GM19043 (cell line): ENCODE measurements at regions not wholly inside any gene's neighbourhood (a gene's known extent, or its start where the extent isn't known, plus 50 kb on each side); places are given as distances from the start of the nearest gene placed in this dataset.
"Not testable (repeated sequence)": the region's sequence is repeated elsewhere in the genome, so short reads cannot be mapped to it uniquely, and the experiment has no call there.

Source experiments
- ATAC-seq: cut with Tn5 transposase; IDR thresholded peaks from one replicate; pipeline ENCODE4 v1.9.1; 2021; ENCODE audit warnings: low read depth; ENCODE audit not compliant: unreplicated experiment

GRCh38 chr14:105881021-105881930 lies 354.9 kb downstream of the TMEM121 start:
- ATAC-seq: no peak

DNA sequence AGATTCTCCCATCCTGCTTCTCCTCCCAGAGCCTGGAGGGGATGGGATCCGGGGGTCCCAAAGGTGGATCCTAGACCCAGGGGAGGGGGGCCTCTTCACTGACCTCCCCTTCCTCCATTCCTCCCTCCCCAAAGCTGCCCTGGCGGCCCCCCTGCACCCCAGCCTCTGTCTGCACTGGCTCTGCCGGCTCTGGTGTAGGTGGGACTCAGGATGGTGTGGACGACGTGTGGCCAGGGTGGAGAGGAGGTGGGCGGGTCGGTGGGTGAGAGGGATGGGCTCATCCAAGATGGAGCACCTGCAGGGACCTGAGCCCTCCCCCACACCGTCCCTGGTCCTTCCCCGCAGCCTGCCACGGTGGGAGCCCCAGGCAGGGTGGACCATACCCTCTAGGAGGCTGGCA lies 355.6 kb downstream of the TMEM121 start:
- not testable (repeated sequence) for ATAC-seq

GRCh38 chr14:105882626-105883025 lies 356.2 kb downstream of the TMEM121 start:
- no peak for ATAC-seq

DNA sequence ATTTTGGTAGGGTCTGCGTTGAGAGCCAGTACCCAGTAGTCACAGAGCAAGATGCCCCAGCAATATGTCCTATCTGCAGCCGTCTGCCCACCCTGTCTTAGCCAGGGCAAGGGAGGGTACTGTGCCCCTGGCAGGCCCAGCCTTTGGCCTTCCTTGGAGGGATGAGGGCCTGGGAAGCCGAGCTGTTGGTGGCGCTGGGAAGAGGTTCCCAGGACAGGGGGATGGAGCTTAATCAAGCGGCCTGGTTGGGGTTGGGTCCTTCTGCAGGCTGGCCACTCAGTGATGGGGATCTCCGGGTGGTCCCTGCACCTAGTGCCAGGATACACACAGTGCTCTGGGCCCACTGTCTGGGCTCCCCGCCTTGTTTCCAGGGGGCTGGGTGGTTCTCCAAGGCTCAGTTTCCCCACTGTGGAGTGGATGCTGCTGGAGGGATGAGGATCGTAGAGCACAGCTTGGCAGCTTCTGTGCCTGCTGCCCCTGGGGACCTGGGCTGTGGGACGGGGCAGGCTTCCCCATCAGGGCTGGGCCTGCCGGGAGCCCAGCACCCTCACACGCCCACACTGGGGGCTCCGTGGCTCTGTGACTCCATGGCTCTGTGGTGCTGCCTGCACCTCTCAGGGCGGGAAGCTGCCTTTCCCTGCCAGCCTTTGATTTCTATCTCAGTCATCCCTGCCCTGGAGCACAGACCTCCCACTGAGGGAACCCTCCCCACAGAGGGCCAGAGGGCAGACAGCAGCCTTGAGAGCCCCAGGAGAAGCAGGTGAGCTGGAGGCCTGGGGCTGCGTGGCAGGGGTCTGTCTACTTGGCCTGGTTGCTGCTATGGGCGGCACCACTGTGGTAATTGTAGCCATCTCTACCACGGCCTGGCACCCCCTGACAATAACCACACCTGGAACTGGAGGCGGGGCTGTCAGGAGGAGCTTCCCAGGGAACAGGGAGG lies 357.0 kb downstream of the TMEM121 start:
- ATAC-seq: no peak

GRCh38 chr14:105884192-105884807 lies 357.9 kb downstream of the TMEM121 start:
- ATAC-seq: not testable (repeated sequence)

DNA sequence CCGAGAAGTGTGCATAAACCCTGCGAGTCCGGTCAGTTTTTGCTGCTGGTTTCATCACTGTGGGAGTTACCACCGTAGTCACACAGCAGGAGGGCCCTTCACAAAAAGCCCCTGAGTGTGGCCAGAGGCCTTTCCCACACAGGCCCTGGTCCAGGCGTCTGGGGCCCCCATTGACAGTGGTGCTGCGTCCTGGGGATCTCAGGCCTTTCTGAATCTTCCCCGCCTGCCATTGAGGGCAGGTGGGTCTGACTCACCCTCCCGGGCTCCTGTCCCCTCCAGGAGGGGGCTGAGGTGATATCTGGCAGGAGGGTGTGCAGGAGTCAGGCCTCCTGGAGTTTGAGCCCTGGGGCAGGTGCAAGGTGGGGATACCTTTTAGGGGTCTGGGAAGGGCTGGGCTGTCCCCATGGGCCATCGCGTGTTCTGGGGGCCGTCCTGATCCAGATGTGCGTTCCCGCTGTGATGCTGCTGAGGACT lies 358.5 kb downstream of the TMEM121 start:
- no peak for ATAC-seq

GRCh38 chr14:105885561-105886320 lies 359.4 kb downstream of the TMEM121 start:
- ATAC-seq: no peak

DNA sequence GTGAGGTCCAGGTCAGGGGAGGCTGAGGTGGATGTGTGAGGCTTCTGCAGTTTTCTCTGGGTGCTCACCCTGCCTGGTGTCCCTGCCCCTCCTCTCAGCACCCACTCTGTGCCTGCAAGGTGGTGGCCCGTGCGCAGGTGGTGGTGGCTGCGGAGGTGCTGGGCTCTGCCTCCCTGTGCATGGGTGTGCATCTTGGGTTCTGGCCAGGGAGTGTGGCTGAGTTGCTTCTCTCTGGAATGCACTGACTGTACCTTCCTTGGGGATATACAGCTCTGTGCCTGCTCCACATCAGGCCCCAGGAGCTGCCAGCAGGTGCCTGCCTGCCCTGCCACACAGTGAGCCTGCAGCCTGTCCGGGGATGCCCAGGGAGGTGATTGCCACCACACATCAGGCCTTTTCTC lies 360.4 kb downstream of the TMEM121 start:
- not testable (repeated sequence) for ATAC-seq

DNA sequence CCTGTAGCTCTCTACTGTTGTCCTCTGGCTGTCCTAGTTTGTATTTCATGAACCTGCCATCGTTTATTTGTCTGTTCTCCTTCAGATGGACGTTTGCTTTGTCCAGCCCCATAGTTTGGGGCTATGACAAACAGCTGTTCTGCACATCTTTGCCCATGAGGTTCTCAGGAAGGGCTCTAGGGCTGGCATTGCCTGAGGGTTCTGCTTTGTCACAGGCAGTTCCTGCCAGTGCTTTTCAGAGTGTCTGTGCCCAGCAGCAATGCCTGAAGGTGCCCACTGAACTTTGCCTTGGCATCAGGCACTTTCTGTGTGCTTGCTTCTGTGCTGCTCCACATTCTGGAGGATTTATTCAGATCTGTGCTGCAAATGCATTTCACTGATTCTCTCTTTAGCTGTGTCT lies 361.3 kb downstream of the TMEM121 start:
- no peak for ATAC-seq

DNA sequence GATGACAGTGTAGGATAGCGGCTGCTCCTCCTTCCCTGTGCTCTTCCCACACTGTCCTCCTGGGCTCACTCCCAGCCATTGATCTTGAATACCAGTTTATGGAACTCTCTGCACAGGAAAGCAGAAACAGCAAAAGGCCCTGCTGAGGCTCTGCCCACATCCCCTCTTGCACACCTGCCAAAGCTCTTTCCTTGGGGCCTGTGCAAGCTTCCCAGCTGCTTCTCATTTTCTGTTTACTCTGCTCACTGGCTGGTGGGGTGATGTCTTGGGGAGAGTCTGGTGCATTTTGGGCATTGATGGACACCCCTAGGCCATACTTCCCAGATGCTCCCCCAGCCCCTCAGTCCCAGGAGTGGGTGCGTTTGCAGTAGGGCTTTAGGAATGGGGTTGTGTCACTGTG lies 361.8 kb downstream of the TMEM121 start:
- ATAC-seq: no peak

DNA sequence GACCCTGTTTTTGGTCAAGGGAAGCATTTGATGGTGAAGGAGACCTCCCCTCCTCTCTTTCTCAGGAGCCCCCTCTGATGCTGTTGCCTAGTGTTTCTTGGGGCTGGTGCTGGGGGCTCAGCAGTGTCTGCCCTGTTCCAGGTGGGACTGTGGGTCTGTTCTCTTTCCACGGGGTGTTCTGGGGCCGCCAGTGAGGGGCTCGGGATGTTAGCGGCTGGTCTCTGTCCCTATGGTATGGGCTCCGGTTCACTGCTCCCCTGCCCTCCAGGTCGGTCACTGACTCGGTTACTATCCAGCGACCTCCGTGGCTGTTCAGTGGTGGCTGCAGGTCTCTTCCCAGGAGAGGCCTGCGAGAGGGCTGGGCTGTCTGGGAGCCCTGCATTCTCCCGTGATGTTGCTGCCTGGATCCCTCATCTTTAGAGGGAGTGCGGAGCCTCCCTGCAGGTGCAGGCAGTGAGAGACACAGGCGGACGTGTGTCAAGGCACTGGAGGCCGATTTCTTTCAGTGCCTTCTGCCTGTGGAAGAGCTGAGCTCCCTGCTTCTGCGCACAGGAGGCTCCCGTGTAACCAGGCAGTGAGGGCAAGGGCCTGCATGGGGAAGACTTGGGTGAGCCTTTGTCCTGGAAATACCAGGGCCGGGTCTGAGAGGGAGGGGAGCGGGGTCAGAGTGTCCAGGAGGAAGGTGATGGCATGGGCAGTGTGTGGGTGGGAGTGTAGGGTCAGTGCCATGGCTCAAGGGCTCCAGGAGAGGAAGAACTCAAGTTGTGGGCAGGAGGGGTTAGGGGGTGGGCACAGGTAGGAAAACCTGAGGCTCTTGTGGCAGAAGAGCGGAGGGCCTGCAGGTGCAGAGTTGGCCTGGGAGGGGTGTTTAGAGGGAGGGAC lies 362.6 kb downstream of the TMEM121 start:
- ATAC-seq: no peak

DNA sequence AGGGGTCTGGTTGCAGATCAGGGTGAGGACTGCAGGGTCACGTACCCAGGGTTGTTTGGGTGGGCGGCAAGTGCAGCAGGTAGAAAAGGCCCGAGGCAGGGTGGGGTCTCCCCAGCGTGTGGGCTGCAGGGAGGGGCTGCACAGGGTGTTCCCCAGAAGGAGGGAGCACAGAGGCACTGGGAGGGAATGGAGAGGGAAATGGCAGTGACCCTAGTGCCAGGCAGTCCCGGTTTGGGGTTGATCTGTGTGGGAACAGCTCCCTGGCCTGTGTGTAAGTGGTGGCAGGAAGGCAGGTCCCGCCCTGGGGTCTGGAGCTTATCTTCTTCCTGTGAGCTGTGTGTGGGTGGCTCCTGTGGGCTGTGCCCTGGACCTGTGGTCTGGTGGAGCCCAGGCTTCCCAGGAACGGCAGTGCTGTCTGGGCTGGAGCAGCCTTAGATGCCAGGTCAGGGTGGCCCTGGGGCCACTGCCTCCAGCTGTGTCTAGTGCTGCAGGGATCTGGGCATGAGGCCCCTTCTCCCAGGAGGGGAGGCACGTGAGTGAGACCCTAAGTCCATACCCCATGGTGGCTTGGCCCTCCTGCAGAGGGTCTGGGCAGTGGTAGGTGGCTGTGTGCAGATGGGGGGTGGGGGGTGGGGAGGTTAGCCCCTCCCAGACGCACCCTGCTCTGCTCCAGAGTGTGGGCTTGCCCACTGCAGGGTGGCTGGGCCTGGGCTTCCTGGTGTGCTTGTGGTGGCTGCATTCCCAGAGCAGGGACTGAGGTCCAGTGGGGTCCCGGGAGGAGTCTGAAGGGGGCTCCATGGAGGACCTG lies 363.5 kb downstream of the TMEM121 start:
- ATAC-seq: no peak

- no peak for ATAC-seq
These were observed 364.3 kb downstream of the TMEM121 start for GRCh38 chr14:105890474-105891220.

GRCh38 chr14:105891221-105891602 lies 364.8 kb downstream of the TMEM121 start:
- ATAC-seq: no peak

DNA sequence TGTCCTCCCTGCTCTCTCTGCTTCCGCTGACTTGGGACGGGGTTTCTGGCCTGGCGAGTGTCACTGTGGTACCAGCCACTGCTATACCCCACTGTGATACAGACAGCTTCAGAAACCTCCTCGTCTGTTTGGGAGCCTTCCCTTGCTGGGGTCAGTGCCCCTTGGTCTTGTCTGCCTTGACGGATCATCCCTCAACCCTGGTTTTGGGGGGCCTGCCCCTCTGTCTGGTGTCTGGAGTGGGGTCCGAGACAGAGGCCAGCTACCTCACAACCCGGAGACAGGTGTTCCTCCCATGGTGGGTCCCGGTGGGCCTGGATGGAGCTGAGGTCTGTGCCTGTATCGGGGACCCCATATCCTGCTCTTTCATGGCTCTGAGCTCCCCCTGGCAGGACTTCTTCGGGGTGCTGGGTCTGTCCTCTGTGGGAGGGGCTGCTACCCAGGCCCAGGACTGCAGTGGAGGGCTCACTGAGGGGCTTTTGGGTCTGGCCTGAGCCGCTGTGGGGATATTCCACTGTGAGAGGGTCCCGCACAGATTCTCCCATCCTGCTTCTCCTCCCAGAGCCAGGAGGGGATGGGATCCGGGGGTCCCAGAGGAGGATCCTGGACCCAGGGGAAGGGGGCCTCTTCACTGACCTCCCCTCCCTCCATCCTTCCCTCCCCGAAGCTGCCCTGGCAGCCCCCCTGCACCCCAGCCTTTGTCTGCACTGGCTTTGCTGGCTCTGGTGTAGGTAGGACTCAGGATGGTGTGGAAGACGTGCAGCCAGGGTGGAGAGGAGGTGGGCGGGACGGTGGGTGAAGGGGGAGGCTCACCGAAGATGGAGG lies 365.5 kb downstream of the TMEM121 start:
- no peak for ATAC-seq
